Endothelial cell of umbilical vein (primary cell): ENCODE measurements at regions not wholly inside any gene's neighbourhood (a gene's known extent, or its start where the extent isn't known, plus 50 kb on each side); places are given as distances from the start of the nearest gene placed in this dataset.

Experiments used
- BruUV-seq: library from RNA; stranded (reverse); fragments of 400-500 nt; replicated peaks from 2 replicates; lab custom pipeline; 2021; lab: Mats Ljungman, UMichigan
- CTCF ChIA-PET: fragments of 300-600, 350-600 bp; sonication (Branson Sonifier 250); formaldehyde crosslinking; loops from one replicate; lab custom pipeline; 2021; ENCODE audit warnings: antibody characterized with exemption, inconsistent platforms; lab: Charles Lee
- POLR2A ChIA-PET: fragments of 300-600, 350-600 bp; sonication (Branson Sonifier 250); formaldehyde crosslinking; loops from one replicate; lab custom pipeline; 2021; ENCODE audit warnings: antibody characterized with exemption, inconsistent platforms; lab: Charles Lee
- DNase-seq: peaks from one replicate; pipeline ENCODE4 v3.0.0-alpha.2; 2011; ENCODE audit warnings: low read depth, low spot score
- FAIRE-seq: peaks from 2 replicates; lab custom pipeline; 2011; peaks lifted over from hg19 to GRCh38; lab: Jason Lieb, UNC
- H2AFZ ChIP-seq: 2 replicates; pipeline ENCODE4 v1.6.0; 2012; ENCODE audit warnings: low read depth, low read length, control low read depth, inconsistent platforms
- H3K27ac ChIP-seq: 2 replicates; pipeline ENCODE4 v1.5.1; 2011; ENCODE audit warnings: low read depth, mild to moderate bottlenecking, control low read depth, low read length, moderate library complexity; ENCODE audit not compliant: insufficient read depth
- H3K27me3 ChIP-seq, 2 experiments: 2 replicates each; pipeline versions ENCODE4 v1.6.0 to v1.6.1; 2011; ENCODE audit warnings: low read length in 2 of 2, mixed read lengths in 1 of 2; ENCODE audit not compliant: control insufficient read depth in 2 of 2, insufficient read depth in 2 of 2
- H3K36me3 ChIP-seq, 2 experiments: 2 replicates in 1 of 2; 3 replicates in 1 of 2; pipeline ENCODE4 v1.5.1; 2011; ENCODE audit warnings: low read length in 2 of 2, mild to moderate bottlenecking in 1 of 2, moderate library complexity in 1 of 2; ENCODE audit not compliant: control insufficient read depth in 2 of 2, insufficient read depth in 2 of 2; ENCODE audit errors: extremely low read depth in 1 of 2
- H3K4me1 ChIP-seq: 3 replicates; pipeline ENCODE4 v1.5.1; 2011; ENCODE audit warnings: mild to moderate bottlenecking, low read length; ENCODE audit not compliant: control insufficient read depth, insufficient read depth; ENCODE audit errors: extremely low read depth
- H3K4me2 ChIP-seq: 2 replicates; pipeline ENCODE4 v1.6.1; 2011; ENCODE audit warnings: low read length, control low read depth, mixed read lengths; ENCODE audit not compliant: insufficient read depth
- H3K4me3 ChIP-seq, 3 experiments: fragments of 200-600 bp in 1 of 3; sonication (generic), shearing (Covaris generic) in 1 of 3; replicated peaks in 1 of 3; 2 replicates each; pipeline ENCODE4 v1.5.1; 2011 to 2016; ENCODE audit warnings: control low read depth in 3 of 3, low read length in 3 of 3, mild to moderate bottlenecking in 2 of 3, inconsistent platforms in 1 of 3, low read depth in 1 of 3, moderate library complexity in 1 of 3; ENCODE audit not compliant: insufficient read depth in 1 of 3
- H3K79me2 ChIP-seq: 2 replicates; pipeline ENCODE4 v1.6.0; 2012; ENCODE audit warnings: low read length, inconsistent platforms; ENCODE audit not compliant: control insufficient read depth, insufficient read depth
- H3K9ac ChIP-seq: replicated peaks from 2 replicates; pipeline ENCODE3; 2011; ENCODE audit warnings: low read length, control low read depth; ENCODE audit not compliant: insufficient read depth; ENCODE audit errors: extremely low read depth
- H3K9me1 ChIP-seq: replicated peaks from 3 replicates; pipeline ENCODE4 v1.6.0; 2011; ENCODE audit warnings: mild to moderate bottlenecking, low read length; ENCODE audit not compliant: control insufficient read depth, insufficient read depth; ENCODE audit errors: extremely low read depth
- H3K9me3 ChIP-seq: replicated peaks from 2 replicates; pipeline ENCODE4 v1.5.1; 2012; ENCODE audit warnings: low read length, inconsistent platforms; ENCODE audit not compliant: control insufficient read depth, insufficient read depth
- H4K20me1 ChIP-seq: replicated peaks from 2 replicates; pipeline ENCODE3; 2011; ENCODE audit warnings: mild to moderate bottlenecking, low read length; ENCODE audit not compliant: control insufficient read depth, insufficient read depth; ENCODE audit errors: extremely low read depth
- CTCF ChIP-seq, 2 donors: IDR thresholded peaks; 1 replicate in 1 of 2; 2 replicates in 1 of 2; pipeline ENCODE4 v1.5.1; 2011; ENCODE audit warnings: low read length in 2 of 2, mild to moderate bottlenecking in 2 of 2, moderate library complexity in 2 of 2, control low read depth in 1 of 2, inconsistent platforms in 1 of 2, low read depth in 1 of 2; ENCODE audit not compliant: insufficient read depth in 1 of 2; ENCODE audit errors: extremely low read depth in 1 of 2
- EZH2 ChIP-seq: IDR thresholded peaks from 2 replicates; pipeline ENCODE4 v1.6.1; 2012; ENCODE audit warnings: borderline replicate concordance, low read depth, mild to moderate bottlenecking, moderate library complexity, low read length, inconsistent platforms; ENCODE audit not compliant: severe bottlenecking
- FOS ChIP-seq: IDR thresholded peaks from 2 replicates; pipeline ENCODE4 v1.6.1; 2011; ENCODE audit warnings: mild to moderate bottlenecking, low read length, moderate library complexity, borderline replicate concordance; ENCODE audit not compliant: insufficient read depth
- GATA2 ChIP-seq: IDR thresholded peaks from 2 replicates; pipeline ENCODE4 v1.7.0; 2011; ENCODE audit warnings: low read depth, mild to moderate bottlenecking, moderate library complexity, mixed read lengths, low read length; ENCODE audit not compliant: insufficient read length, insufficient read depth
- JUN ChIP-seq: IDR thresholded peaks from 2 replicates; pipeline ENCODE4 v1.6.1; 2011; ENCODE audit warnings: borderline replicate concordance, low read depth; ENCODE audit not compliant: insufficient read length, insufficient read depth
- MAX ChIP-seq: IDR thresholded peaks from 2 replicates; pipeline ENCODE4 v1.6.1; 2011; ENCODE audit not compliant: insufficient read depth, insufficient read length
- MYC ChIP-seq: IDR thresholded peaks from one replicate; pipeline ENCODE4 v1.6.1; 2011; ENCODE audit warnings: mild to moderate bottlenecking, low read depth, low read length
- POLR2A ChIP-seq: IDR thresholded peaks from 2 replicates; pipeline ENCODE4 v1.6.1; 2012; ENCODE audit warnings: low read depth, mild to moderate bottlenecking, control low read depth, low read length
- POLR2AphosphoS5 ChIP-seq: IDR thresholded peaks from 2 replicates; pipeline ENCODE4 v1.6.1; 2012; ENCODE audit warnings: low read depth, mild to moderate bottlenecking, control low read depth, low read length, moderate library complexity; ENCODE audit not compliant: insufficient read depth
- dilution Hi-C: fragments of 300-500 bp; cut with MboI; formaldehyde crosslinking; loops from one replicate; pipeline ENCODE4 v1.15.0; 2019; ENCODE audit warnings: low sequenced_read_pairs; ENCODE audit not compliant: extremely low pct_ligation_motif_present
- intact Hi-C: fragments of 100-400 bp; cut with micrococcal nuclease; formaldehyde crosslinking; loops from one replicate; pipeline ENCODE4 v1.10.0; 2022

DNA sequence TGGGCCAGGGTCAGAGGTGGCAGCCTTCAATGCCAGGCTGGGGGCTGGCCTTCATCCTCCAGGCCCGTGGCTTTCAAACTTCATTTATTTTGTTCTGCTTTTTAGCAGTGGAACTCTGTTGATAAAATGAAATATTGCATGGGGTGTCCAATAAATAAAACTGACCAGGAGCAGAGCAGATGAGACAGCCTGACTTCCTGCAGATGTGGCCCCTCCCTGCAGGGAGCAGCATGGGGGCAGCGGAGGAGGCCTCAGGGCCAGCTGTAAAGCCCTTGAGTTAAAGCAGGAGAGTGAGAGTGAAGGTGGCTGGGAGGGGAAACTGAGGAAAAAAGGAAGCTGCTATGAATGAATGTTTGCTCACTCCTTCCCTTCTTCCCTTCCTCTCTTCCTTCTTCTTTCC is 120.3 kb downstream of the RPAP3 start:
- no peak overlapping the region for H3K27ac ChIP-seq
- dilution Hi-C loops: no loop called here
- H3K79me2 ChIP-seq: no peaks in the 10 kb centered on the region
- no peak overlapping the region for H3K4me2 ChIP-seq
- POLR2A ChIA-PET: no interaction called here
- BruUV-seq: no TSS peak
- no peaks in the 10 kb centered on the region for H3K36me3 ChIP-seq
- intact Hi-C loops: no loop called here
- no peaks in the 10 kb centered on the region for H4K20me1 ChIP-seq
- H3K4me3 ChIP-seq: no peak overlapping the region
- peaks cover 6% of the 10 kb centered on the region for H3K4me1 ChIP-seq
- no peaks in the 10 kb centered on the region for H3K9me3 ChIP-seq
- no peak overlapping the region for H2AFZ ChIP-seq
- DNase-seq: no peak
- CTCF ChIA-PET: interaction anchor here (1.1 kb wide), 1 partner anchor 15 kb away, joined by 3 read pairs; no protein-coding TSS in a partner anchor
- TF ChIP-seq EZH2 (no peak), CTCF (IDR thresholded peaks at IDR 0.05; ENCODE audit: extremely low read depth in 1 of 2, insufficient read depth in 1 of 2, low read depth in 1 of 2, low read length in 2 of 2) (no peak), MYC (no peak), FOS (no peak), JUN (no peak), GATA2 (no peak), MAX (no peak), POLR2AphosphoS5 (no peak), POLR2A (no peak)
- no peaks in the 10 kb centered on the region for H3K9me1 ChIP-seq
- H3K27me3 ChIP-seq: no peaks in the 10 kb centered on the region
- no peak for FAIRE-seq
- no peak overlapping the region for H3K9ac ChIP-seq
